Right lobe of liver (tissue), 4 donors: ENCODE measurements at regions not wholly inside any gene's neighbourhood (a gene's known extent, or its start where the extent isn't known, plus 50 kb on each side); places are given as distances from the start of the nearest gene placed in this dataset.
"Not testable (repeated sequence)": the region's sequence is repeated elsewhere in the genome, so short reads cannot be mapped to it uniquely, and the experiment has no call there.

Experiments used
- POLR2A ChIP-seq: fragments of 450-650 bp; IDR thresholded peaks from one replicate; pipeline ENCODE4 v1.6.1; 2017; ENCODE audit warnings: antibody characterized with exemption, mild to moderate bottlenecking
- TF ChIP-seq, protein P1 (sequence below), 4 donors: fragments of 200-600 bp in 3 of 4; fragments of 450-650 bp in 1 of 4; IDR thresholded peaks; one replicate each; pipeline versions ENCODE4 v1.5.1 to v1.8.0; 2016 to 2022; ENCODE audit warnings: antibody characterized with exemption in 4 of 4, mild to moderate bottlenecking in 2 of 4
- donor health status: DM: no; HTN: no; CAD: no.
- donor health status: DM: no; HTN: no; CAD: no.
- donor health status: DM: no; HTN: yes; CAD: no.

- TF ChIP-seq, protein P1, sequence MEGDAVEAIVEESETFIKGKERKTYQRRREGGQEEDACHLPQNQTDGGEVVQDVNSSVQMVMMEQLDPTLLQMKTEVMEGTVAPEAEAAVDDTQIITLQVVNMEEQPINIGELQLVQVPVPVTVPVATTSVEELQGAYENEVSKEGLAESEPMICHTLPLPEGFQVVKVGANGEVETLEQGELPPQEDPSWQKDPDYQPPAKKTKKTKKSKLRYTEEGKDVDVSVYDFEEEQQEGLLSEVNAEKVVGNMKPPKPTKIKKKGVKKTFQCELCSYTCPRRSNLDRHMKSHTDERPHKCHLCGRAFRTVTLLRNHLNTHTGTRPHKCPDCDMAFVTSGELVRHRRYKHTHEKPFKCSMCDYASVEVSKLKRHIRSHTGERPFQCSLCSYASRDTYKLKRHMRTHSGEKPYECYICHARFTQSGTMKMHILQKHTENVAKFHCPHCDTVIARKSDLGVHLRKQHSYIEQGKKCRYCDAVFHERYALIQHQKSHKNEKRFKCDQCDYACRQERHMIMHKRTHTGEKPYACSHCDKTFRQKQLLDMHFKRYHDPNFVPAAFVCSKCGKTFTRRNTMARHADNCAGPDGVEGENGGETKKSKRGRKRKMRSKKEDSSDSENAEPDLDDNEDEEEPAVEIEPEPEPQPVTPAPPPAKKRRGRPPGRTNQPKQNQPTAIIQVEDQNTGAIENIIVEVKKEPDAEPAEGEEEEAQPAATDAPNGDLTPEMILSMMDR (IDR thresholded peaks at IDR 0.05) = not testable (repeated sequence)
- TF ChIP-seq POLR2A = not testable (repeated sequence)
Measured at GRCh38 chr13:18822655-18823639, 358.7 kb downstream of the TUBA3C start.
